ENCODE measurements at regions not wholly inside any gene's neighbourhood (a gene's known extent, or its start where the extent isn't known, plus 50 kb on each side); places are given as distances from the start of the nearest gene placed in this dataset.

DNA sequence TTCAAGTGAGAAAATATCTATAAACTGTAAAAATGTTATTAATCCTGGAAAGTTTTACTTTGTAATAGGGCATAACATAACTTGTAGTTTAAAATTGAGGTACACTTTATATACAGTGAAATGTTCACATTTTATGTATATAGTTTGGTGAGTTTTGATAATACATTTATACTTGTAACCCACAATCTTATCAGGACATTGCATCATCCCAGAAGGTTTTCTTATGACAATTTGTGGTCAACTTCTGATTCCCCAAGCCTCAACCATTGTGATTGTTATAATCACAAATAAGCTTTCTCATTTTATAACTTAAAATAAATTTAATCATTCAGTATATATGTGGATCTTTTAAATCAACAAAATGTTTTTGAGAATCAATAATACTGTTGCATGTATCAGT is 151.1 kb downstream of the TFPI2 start (continued):
- TF ChIP-seq, protein P1, sequence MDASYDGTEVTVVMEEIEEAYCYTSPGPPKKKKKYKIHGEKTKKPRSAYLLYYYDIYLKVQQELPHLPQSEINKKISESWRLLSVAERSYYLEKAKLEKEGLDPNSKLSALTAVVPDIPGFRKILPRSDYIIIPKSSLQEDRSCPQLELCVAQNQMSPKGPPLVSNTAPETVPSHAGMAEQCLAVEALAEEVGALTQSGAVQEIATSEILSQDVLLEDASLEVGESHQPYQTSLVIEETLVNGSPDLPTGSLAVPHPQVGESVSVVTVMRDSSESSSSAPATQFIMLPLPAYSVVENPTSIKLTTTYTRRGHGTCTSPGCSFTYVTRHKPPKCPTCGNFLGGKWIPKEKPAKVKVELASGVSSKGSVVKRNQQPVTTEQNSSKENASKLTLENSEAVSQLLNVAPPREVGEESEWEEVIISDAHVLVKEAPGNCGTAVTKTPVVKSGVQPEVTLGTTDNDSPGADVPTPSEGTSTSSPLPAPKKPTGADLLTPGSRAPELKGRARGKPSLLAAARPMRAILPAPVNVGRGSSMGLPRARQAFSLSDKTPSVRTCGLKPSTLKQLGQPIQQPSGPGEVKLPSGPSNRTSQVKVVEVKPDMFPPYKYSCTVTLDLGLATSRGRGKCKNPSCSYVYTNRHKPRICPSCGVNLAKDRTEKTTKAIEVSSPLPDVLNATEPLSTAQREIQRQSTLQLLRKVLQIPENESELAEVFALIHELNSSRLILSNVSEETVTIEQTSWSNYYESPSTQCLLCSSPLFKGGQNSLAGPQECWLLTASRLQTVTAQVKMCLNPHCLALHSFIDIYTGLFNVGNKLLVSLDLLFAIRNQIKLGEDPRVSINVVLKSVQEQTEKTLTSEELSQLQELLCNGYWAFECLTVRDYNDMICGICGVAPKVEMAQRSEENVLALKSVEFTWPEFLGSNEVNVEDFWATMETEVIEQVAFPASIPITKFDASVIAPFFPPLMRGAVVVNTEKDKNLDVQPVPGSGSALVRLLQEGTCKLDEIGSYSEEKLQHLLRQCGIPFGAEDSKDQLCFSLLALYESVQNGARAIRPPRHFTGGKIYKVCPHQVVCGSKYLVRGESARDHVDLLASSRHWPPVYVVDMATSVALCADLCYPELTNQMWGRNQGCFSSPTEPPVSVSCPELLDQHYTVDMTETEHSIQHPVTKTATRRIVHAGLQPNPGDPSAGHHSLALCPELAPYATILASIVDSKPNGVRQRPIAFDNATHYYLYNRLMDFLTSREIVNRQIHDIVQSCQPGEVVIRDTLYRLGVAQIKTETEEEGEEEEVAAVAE (CRISPR knock-in tag; IDR thresholded peaks at IDR 0.05; ENCODE audit: borderline replicate concordance): no peak
- TF ChIP-seq MTA3 (CRISPR knock-in tag; IDR thresholded peaks at IDR 0.05) (no peak), IKZF1 (IDR thresholded peaks at IDR 0.05) (no peak), MXD4 (CRISPR knock-in tag; IDR thresholded peaks at IDR 0.05) (no peak), ZMYM4 (CRISPR knock-in tag; IDR thresholded peaks at IDR 0.05) (no peak), TSC22D2 (CRISPR knock-in tag; IDR thresholded peaks at IDR 0.05; ENCODE audit: borderline replicate concordance) (no peak), HOXA5 (CRISPR knock-in tag; IDR thresholded peaks at IDR 0.05) (no peak), ARID2 (CRISPR knock-in tag; IDR thresholded peaks at IDR 0.05; ENCODE audit: borderline replicate concordance) (no peak), U2AF2 (IDR thresholded peaks at IDR 0.05; ENCODE audit: low read depth, low read length) (no peak), NPAS2 (CRISPR knock-in tag; IDR thresholded peaks at IDR 0.05; ENCODE audit: borderline replicate concordance) (no peak), PTBP1 (IDR thresholded peaks at IDR 0.05; ENCODE audit: low read depth, low read length, poor library complexity, severe bottlenecking) (no peak)
- TF ChIP-seq, protein P2, sequence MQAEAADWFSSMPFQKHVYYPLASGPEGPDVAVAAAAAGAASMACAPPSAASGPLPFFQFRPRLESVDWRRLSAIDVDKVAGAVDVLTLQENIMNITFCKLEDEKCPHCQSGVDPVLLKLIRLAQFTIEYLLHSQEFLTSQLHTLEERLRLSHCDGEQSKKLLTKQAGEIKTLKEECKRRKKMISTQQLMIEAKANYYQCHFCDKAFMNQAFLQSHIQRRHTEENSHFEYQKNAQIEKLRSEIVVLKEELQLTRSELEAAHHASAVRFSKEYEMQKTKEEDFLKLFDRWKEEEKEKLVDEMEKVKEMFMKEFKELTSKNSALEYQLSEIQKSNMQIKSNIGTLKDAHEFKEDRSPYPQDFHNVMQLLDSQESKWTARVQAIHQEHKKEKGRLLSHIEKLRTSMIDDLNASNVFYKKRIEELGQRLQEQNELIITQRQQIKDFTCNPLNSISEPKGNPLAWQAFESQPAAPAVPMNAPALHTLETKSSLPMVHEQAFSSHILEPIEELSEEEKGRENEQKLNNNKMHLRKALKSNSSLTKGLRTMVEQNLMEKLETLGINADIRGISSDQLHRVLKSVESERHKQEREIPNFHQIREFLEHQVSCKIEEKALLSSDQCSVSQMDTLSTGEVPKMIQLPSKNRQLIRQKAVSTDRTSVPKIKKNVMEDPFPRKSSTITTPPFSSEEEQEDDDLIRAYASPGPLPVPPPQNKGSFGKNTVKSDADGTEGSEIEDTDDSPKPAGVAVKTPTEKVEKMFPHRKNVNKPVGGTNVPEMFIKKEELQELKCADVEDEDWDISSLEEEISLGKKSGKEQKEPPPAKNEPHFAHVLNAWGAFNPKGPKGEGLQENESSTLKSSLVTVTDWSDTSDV (CRISPR knock-in tag; IDR thresholded peaks at IDR 0.05): no peak
- TF ChIP-seq, protein P3, sequence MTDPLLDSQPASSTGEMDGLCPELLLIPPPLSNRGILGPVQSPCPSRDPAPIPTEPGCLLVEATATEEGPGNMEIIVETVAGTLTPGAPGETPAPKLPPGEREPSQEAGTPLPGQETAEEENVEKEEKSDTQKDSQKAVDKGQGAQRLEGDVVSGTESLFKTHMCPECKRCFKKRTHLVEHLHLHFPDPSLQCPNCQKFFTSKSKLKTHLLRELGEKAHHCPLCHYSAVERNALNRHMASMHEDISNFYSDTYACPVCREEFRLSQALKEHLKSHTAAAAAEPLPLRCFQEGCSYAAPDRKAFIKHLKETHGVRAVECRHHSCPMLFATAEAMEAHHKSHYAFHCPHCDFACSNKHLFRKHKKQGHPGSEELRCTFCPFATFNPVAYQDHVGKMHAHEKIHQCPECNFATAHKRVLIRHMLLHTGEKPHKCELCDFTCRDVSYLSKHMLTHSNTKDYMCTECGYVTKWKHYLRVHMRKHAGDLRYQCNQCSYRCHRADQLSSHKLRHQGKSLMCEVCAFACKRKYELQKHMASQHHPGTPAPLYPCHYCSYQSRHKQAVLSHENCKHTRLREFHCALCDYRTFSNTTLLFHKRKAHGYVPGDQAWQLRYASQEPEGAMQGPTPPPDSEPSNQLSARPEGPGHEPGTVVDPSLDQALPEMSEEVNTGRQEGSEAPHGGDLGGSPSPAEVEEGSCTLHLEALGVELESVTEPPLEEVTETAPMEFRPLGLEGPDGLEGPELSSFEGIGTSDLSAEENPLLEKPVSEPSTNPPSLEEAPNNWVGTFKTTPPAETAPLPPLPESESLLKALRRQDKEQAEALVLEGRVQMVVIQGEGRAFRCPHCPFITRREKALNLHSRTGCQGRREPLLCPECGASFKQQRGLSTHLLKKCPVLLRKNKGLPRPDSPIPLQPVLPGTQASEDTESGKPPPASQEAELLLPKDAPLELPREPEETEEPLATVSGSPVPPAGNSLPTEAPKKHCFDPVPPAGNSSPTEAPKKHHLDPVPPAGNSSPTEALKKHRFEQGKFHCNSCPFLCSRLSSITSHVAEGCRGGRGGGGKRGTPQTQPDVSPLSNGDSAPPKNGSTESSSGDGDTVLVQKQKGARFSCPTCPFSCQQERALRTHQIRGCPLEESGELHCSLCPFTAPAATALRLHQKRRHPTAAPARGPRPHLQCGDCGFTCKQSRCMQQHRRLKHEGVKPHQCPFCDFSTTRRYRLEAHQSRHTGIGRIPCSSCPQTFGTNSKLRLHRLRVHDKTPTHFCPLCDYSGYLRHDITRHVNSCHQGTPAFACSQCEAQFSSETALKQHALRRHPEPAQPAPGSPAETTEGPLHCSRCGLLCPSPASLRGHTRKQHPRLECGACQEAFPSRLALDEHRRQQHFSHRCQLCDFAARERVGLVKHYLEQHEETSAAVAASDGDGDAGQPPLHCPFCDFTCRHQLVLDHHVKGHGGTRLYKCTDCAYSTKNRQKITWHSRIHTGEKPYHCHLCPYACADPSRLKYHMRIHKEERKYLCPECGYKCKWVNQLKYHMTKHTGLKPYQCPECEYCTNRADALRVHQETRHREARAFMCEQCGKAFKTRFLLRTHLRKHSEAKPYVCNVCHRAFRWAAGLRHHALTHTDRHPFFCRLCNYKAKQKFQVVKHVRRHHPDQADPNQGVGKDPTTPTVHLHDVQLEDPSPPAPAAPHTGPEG (CRISPR knock-in tag; IDR thresholded peaks at IDR 0.05): no peak
- TF ChIP-seq, protein P4, sequence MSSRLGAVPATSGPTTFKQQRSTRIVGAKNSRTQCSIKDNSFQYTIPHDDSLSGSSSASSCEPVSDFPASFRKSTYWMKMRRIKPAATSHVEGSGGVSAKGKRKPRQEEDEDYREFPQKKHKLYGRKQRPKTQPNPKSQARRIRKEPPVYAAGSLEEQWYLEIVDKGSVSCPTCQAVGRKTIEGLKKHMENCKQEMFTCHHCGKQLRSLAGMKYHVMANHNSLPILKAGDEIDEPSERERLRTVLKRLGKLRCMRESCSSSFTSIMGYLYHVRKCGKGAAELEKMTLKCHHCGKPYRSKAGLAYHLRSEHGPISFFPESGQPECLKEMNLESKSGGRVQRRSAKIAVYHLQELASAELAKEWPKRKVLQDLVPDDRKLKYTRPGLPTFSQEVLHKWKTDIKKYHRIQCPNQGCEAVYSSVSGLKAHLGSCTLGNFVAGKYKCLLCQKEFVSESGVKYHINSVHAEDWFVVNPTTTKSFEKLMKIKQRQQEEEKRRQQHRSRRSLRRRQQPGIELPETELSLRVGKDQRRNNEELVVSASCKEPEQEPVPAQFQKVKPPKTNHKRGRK (CRISPR knock-in tag; IDR thresholded peaks at IDR 0.05): no peak
- TF ChIP-seq, protein P5, sequence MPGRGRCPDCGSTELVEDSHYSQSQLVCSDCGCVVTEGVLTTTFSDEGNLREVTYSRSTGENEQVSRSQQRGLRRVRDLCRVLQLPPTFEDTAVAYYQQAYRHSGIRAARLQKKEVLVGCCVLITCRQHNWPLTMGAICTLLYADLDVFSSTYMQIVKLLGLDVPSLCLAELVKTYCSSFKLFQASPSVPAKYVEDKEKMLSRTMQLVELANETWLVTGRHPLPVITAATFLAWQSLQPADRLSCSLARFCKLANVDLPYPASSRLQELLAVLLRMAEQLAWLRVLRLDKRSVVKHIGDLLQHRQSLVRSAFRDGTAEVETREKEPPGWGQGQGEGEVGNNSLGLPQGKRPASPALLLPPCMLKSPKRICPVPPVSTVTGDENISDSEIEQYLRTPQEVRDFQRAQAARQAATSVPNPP (CRISPR knock-in tag; IDR thresholded peaks at IDR 0.05): no peak

All from HepG2 (cell line).